BJ (cell line): ENCODE measurements at regions not wholly inside any gene's neighbourhood (a gene's known extent, or its start where the extent isn't known, plus 50 kb on each side); places are given as distances from the start of the nearest gene placed in this dataset.

Experiments
- CTCF ChIA-PET: fragments of 350-600 bp; formaldehyde crosslinking; extraction: SDS; loops from one replicate; lab custom pipeline; 2021; ENCODE audit warnings: antibody characterized with exemption, inconsistent platforms; lab: Yijun Ruan, JAX
- POLR2A ChIA-PET: fragments of 300-600 bp; sonication (Branson Sonifier 250); formaldehyde crosslinking; extraction: SDS; loops from one replicate; lab custom pipeline; 2021; ENCODE audit warnings: antibody characterized with exemption; lab: Charles Lee
- DNase-seq: peaks from one replicate; pipeline ENCODE4 v3.0.0-alpha.2; 2011; ENCODE audit warnings: low read depth
- H3K27me3 ChIP-seq: 2 replicates; pipeline ENCODE4 v1.6.0; 2011; ENCODE audit warnings: low read length; ENCODE audit not compliant: control insufficient read depth, insufficient read depth
- H3K36me3 ChIP-seq: 2 replicates; pipeline ENCODE4 v1.5.1; 2011; ENCODE audit warnings: low read length; ENCODE audit not compliant: control insufficient read depth, insufficient read depth
- H3K4me3 ChIP-seq: 2 replicates; pipeline ENCODE4 v1.5.1; 2011; ENCODE audit warnings: low read depth, mild to moderate bottlenecking, control low read depth, low read length
- CTCF ChIP-seq: IDR thresholded peaks from 2 replicates; pipeline ENCODE4 v1.5.1; 2011; ENCODE audit warnings: low read depth, mild to moderate bottlenecking, control low read depth, inconsistent platforms, low read length, moderate library complexity; ENCODE audit not compliant: insufficient read depth

GRCh38 chr14:86166541-86166940 is 636.6 kb downstream of the FLRT2 start:
- no peak for DNase-seq
- H3K27me3 ChIP-seq: no peaks in the 10 kb centered on the region
- no peak for TF ChIP-seq CTCF
- no peaks in the 10 kb centered on the region for H3K36me3 ChIP-seq
- ChIA-PET CTCF (no interaction called here), POLR2A (no interaction called here)
- no peak overlapping the region for H3K4me3 ChIP-seq

- no peak for TF ChIP-seq CTCF
- Histone ChIP-seq H3K27me3 (no peaks in the 10 kb centered on the region), H3K36me3 (no peaks in the 10 kb centered on the region), H3K4me3 (no peak overlapping the region)
- POLR2A ChIA-PET: no interaction called here
- no peak for DNase-seq
- CTCF ChIA-PET: no interaction called here
These were observed 623.5 kb downstream of the FLRT2 start for GRCh38 chr14:86153480-86153879.

GRCh38 chr14:86143248-86143647 is 613.3 kb downstream of the FLRT2 start:
- Histone ChIP-seq H3K4me3 (no peak overlapping the region), H3K27me3 (no peaks in the 10 kb centered on the region), H3K36me3 (no peaks in the 10 kb centered on the region)
- TF ChIP-seq CTCF: no peak
- DNase-seq: no peak
- CTCF ChIA-PET: no interaction called here
- POLR2A ChIA-PET: no interaction called here

GRCh38 chr14:86141966-86142365 is 612.0 kb downstream of the FLRT2 start:
- TF ChIP-seq CTCF: no peak
- Histone ChIP-seq H3K36me3 (no peaks in the 10 kb centered on the region), H3K4me3 (no peak overlapping the region), H3K27me3 (no peaks in the 10 kb centered on the region)
- DNase-seq: no peak
- POLR2A ChIA-PET: no interaction called here
- CTCF ChIA-PET: no interaction called here

- CTCF ChIA-PET: no interaction called here
- POLR2A ChIA-PET: no interaction called here
- no peaks in the 10 kb centered on the region for H3K36me3 ChIP-seq
These were observed 599.5 kb downstream of the FLRT2 start for GRCh38 chr14:86129426-86129825.

More at GRCh38 chr14:86129426-86129825, 599.5 kb downstream of the FLRT2 start:
- no peaks in the 10 kb centered on the region for H3K27me3 ChIP-seq
- no peak overlapping the region for H3K4me3 ChIP-seq
- TF ChIP-seq CTCF: no peak
- no peak for DNase-seq
